CD14-positive monocyte (primary cell): ENCODE measurements at regions not wholly inside any gene's neighbourhood (a gene's known extent, or its start where the extent isn't known, plus 50 kb on each side); places are given as distances from the start of the nearest gene placed in this dataset.

ENCODE experiments used
- DNase-seq, 3 donors: peaks; one replicate each; pipeline ENCODE4 v3.0.0-alpha.2; 2011 to 2022
- H2AFZ ChIP-seq: 2 replicates; pipeline ENCODE4 v1.6.0; 2012; ENCODE audit warnings: mild to moderate bottlenecking, low read depth, low read length, inconsistent platforms; ENCODE audit not compliant: insufficient read depth, poor library complexity, severe bottlenecking
- H3K27ac ChIP-seq, 2 donors: 1 replicate in 1 of 2; 2 replicates in 1 of 2; pipeline ENCODE4 v1.5.1; 2012 to 2013; ENCODE audit warnings: low read length in 2 of 2, control low read depth in 1 of 2, inconsistent platforms in 1 of 2, low read depth in 1 of 2, mild to moderate bottlenecking in 1 of 2
- H3K27me3 ChIP-seq, 2 donors: one replicate each; pipeline versions ENCODE4 v1.6.0 to v1.6.1; 2011 to 2013; ENCODE audit warnings: low read length in 2 of 2; ENCODE audit not compliant: control insufficient read depth in 2 of 2, insufficient read depth in 2 of 2
- H3K36me3 ChIP-seq, 2 donors: replicated peaks in 1 of 2; 1 replicate in 1 of 2; 2 replicates in 1 of 2; pipeline versions ENCODE4 v1.5.1 to v1.6.1; 2012 to 2013; ENCODE audit warnings: low read length in 2 of 2, control low read depth in 1 of 2, inconsistent platforms in 1 of 2, mild to moderate bottlenecking in 1 of 2; ENCODE audit not compliant: insufficient read depth in 2 of 2, control insufficient read depth in 1 of 2
- H3K4me1 ChIP-seq, 2 donors: 1 replicate in 1 of 2; 2 replicates in 1 of 2; pipeline versions ENCODE4 v1.5.1 to v1.6.1; 2012 to 2013; ENCODE audit warnings: low read length in 2 of 2, control low read depth in 1 of 2, inconsistent platforms in 1 of 2, mild to moderate bottlenecking in 1 of 2, moderate library complexity in 1 of 2; ENCODE audit not compliant: insufficient read depth in 2 of 2, control insufficient read depth in 1 of 2
- H3K4me2 ChIP-seq: replicated peaks from 2 replicates; pipeline ENCODE3; 2012; ENCODE audit warnings: low read length, moderate library complexity, mild to moderate bottlenecking; ENCODE audit not compliant: poor library complexity, severe bottlenecking; ENCODE audit errors: extremely low read depth
- H3K4me3 ChIP-seq, 3 experiments: fragments of 200-600 bp in 1 of 3; sonication (generic) in 1 of 3; replicated peaks in 1 of 3; 1 replicate in 2 of 3; 2 replicates in 1 of 3; pipeline ENCODE4 v1.5.1; 2011 to 2013; ENCODE audit warnings: low read length in 3 of 3, mild to moderate bottlenecking in 3 of 3, control low read depth in 2 of 3, low read depth in 2 of 3, inconsistent platforms in 1 of 3, moderate library complexity in 1 of 3
- H3K79me2 ChIP-seq: 2 replicates; pipeline ENCODE4 v1.6.0; 2012; ENCODE audit warnings: mild to moderate bottlenecking, control low read depth, inconsistent platforms, low read length, moderate library complexity; ENCODE audit not compliant: insufficient read depth
- H3K9ac ChIP-seq: 2 replicates; pipeline ENCODE4 v1.6.0; 2017; ENCODE audit warnings: low read length, mild to moderate bottlenecking; ENCODE audit not compliant: insufficient read depth, poor library complexity, severe bottlenecking
- H3K9me3 ChIP-seq, 2 donors: replicated peaks in 1 of 2; 1 replicate in 1 of 2; 2 replicates in 1 of 2; pipeline versions ENCODE4 v1.5.1 to v1.6.1; 2012 to 2013; ENCODE audit warnings: low read length in 2 of 2, control low read depth in 1 of 2; ENCODE audit not compliant: control insufficient read depth in 1 of 2, insufficient read depth in 1 of 2
- H4K20me1 ChIP-seq: 2 replicates; pipeline ENCODE4 v1.6.0; 2012; ENCODE audit warnings: mild to moderate bottlenecking, low read length, control low read depth, moderate library complexity; ENCODE audit not compliant: insufficient read depth
- H3K27ac Mint-ChIP-seq, 7 donors: one replicate each; pipeline ENCODE4 v1.8.0; 2020; ENCODE audit warnings: mild to moderate bottlenecking in 7 of 7, mixed read lengths in 7 of 7, moderate library complexity in 6 of 7, inconsistent platforms in 2 of 7
- H3K27me3 Mint-ChIP-seq, 3 donors: one replicate each; pipeline ENCODE4 v1.8.0; 2021 to 2022; ENCODE audit warnings: low read depth in 3 of 3, mild to moderate bottlenecking in 3 of 3, mixed read lengths in 3 of 3, moderate library complexity in 3 of 3, inconsistent platforms in 1 of 3
- H3K36me3 Mint-ChIP-seq, 2 donors: one replicate each; pipeline ENCODE4 v1.8.0; 2020; ENCODE audit warnings: mixed read lengths in 2 of 2, inconsistent platforms in 1 of 2, mild to moderate bottlenecking in 1 of 2
- H3K4me1 Mint-ChIP-seq: one replicate; pipeline ENCODE4 v1.8.0; 2020; ENCODE audit warnings: mild to moderate bottlenecking, mixed read lengths
- H3K4me3 Mint-ChIP-seq, 2 donors: one replicate each; pipeline ENCODE4 v1.8.0; 2020; ENCODE audit warnings: mild to moderate bottlenecking in 2 of 2, mixed read lengths in 2 of 2, moderate library complexity in 1 of 2
- H3K9me3 Mint-ChIP-seq, 7 donors: one replicate each; pipeline ENCODE4 v1.8.0; 2020 to 2022; ENCODE audit warnings: mixed read lengths in 7 of 7, mild to moderate bottlenecking in 6 of 7, moderate library complexity in 6 of 7, inconsistent platforms in 2 of 7
- WGBS: methylation state at CpG from one replicate; pipeline ENCODE4 v1.1.5; 2013; ENCODE audit warnings: missing lambda C conversion rate; ENCODE audit not compliant: insufficient coverage; 5-methylcytosine and 5-hydroxymethylcytosine counted together
- intact Hi-C, 2 donors: fragments of 100-400 bp; cut with micrococcal nuclease; formaldehyde crosslinking; loops; one replicate each; pipeline versions ENCODE4 v1.15.0 to v1.15.1; 2023
- TF ChIP-seq, protein P1 (sequence below): fragments of 200-600 bp; IDR thresholded peaks from one replicate; pipeline ENCODE4 v1.8.0; 2022; ENCODE audit warnings: antibody characterized with exemption, mild to moderate bottlenecking

DNA sequence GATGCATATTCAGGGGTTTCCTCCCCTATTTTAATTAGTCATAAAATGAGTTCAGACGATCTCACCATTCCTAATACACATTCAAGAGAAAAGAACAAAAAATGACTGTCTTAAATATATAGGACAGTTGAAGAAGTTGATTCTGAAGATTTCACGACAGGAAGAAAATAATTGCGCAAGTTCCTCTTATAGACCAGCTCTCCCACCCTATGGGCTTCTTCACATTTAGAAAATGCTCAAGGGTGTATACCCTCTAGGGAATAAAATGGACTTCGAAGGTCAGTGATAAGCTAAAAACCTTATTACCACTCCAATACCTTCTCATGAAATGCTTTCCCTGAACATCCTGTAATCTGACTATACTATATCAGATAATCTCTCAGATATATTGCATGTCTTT, 149.2 kb upstream of the TEX13C start:
- no peaks in the 10 kb centered on the region for H3K36me3 Mint-ChIP-seq
- H3K4me1 ChIP-seq, result peaks cover 3 to 6% of the 10 kb centered on the region in 2 donors
- H3K36me3 ChIP-seq, result no peaks in the 10 kb centered on the region
- H3K27ac ChIP-seq, result no peak overlapping the region
- no peaks in the 10 kb centered on the region for H3K9me3 ChIP-seq
- H3K27me3 ChIP-seq, result no peaks in the 10 kb centered on the region
- H3K9me3 Mint-ChIP-seq, result peaks cover 0 to 1% (median 0%) of the 10 kb centered on the region in 7 donors
- no peak overlapping the region for H3K9ac ChIP-seq
- H3K27me3 Mint-ChIP-seq, result no peaks in the 10 kb centered on the region
- no peak overlapping the region for H3K4me3 Mint-ChIP-seq
- H2AFZ ChIP-seq, result no peak overlapping the region
- H3K4me3 ChIP-seq, result no peak overlapping the region
- TF ChIP-seq, protein P1, sequence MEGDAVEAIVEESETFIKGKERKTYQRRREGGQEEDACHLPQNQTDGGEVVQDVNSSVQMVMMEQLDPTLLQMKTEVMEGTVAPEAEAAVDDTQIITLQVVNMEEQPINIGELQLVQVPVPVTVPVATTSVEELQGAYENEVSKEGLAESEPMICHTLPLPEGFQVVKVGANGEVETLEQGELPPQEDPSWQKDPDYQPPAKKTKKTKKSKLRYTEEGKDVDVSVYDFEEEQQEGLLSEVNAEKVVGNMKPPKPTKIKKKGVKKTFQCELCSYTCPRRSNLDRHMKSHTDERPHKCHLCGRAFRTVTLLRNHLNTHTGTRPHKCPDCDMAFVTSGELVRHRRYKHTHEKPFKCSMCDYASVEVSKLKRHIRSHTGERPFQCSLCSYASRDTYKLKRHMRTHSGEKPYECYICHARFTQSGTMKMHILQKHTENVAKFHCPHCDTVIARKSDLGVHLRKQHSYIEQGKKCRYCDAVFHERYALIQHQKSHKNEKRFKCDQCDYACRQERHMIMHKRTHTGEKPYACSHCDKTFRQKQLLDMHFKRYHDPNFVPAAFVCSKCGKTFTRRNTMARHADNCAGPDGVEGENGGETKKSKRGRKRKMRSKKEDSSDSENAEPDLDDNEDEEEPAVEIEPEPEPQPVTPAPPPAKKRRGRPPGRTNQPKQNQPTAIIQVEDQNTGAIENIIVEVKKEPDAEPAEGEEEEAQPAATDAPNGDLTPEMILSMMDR, result no peak
- no peak for DNase-seq
- H4K20me1 ChIP-seq, result no peaks in the 10 kb centered on the region
- no CpG with 5 or more reads among the region's 4 CpGs for WGBS
- no peaks in the 10 kb centered on the region for H3K79me2 ChIP-seq
- peaks cover 8% of the 10 kb centered on the region for H3K4me1 Mint-ChIP-seq
- intact Hi-C loops, result no loop called here
- H3K27ac Mint-ChIP-seq, result peak overlapping the region in 1 of 7 donors; percentile 32
- H3K4me2 ChIP-seq, result no peak overlapping the region

DNA sequence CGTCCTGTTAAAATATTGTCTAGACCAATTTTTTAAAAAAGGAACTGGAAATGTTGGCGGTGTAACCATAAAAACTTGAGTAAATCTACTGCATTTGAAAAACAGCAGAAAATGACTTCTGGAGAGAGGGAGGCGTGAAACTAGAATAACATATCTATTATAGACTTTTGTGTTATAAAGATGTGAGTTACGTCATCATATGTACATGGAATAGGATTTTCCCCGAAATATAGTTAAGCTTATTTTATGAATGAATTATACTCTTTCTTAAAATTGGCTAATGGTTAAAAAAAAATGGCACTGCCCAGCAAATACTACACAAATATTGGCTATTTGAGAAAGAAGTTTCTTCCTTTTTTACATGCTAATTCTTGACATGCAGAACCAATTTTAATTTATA, 147.1 kb upstream of the TEX13C start:
- no peaks in the 10 kb centered on the region for H3K27me3 ChIP-seq
- H3K79me2 ChIP-seq, result no peaks in the 10 kb centered on the region
- no peak overlapping the region for H3K4me3 ChIP-seq
- no peak for DNase-seq
- no peak overlapping the region for H3K27ac ChIP-seq
- H3K36me3 Mint-ChIP-seq, result no peaks in the 10 kb centered on the region
- H3K4me3 Mint-ChIP-seq, result no peak overlapping the region
- TF ChIP-seq, protein P1, result no peak
- peaks cover 3 to 6% of the 10 kb centered on the region in 2 donors for H3K4me1 ChIP-seq
- H3K4me2 ChIP-seq, result no peak overlapping the region
- peaks cover 8% of the 10 kb centered on the region for H3K4me1 Mint-ChIP-seq
- no peaks in the 10 kb centered on the region for H3K27me3 Mint-ChIP-seq
- H4K20me1 ChIP-seq, result no peaks in the 10 kb centered on the region
- H3K9me3 ChIP-seq, result no peaks in the 10 kb centered on the region
- no CpG with 5 or more reads among the region's 5 CpGs for WGBS
- intact Hi-C loops, result no loop called here
- no peak overlapping the region for H3K27ac Mint-ChIP-seq
- H2AFZ ChIP-seq, result no peak overlapping the region
- H3K36me3 ChIP-seq, result no peaks in the 10 kb centered on the region
- H3K9ac ChIP-seq, result no peak overlapping the region
- peaks cover 0 to 1% (median 0%) of the 10 kb centered on the region in 7 donors for H3K9me3 Mint-ChIP-seq
